Common myeloid progenitor, CD34-positive (primary cell): ENCODE measurements at regions not wholly inside any gene's neighbourhood (a gene's known extent, or its start where the extent isn't known, plus 50 kb on each side); places are given as distances from the start of the nearest gene placed in this dataset.

Experiments
- CTCF ChIA-PET: fragments of 350-600 bp; sonication (Branson Sonifier 250); formaldehyde crosslinking; loops from one replicate; lab custom pipeline; 2021; ENCODE audit warnings: antibody characterized with exemption; lab: Charles Lee
- POLR2A ChIA-PET: fragments of 350-600 bp; sonication (Branson Sonifier 250); formaldehyde crosslinking; loops from one replicate; lab custom pipeline; 2021; ENCODE audit warnings: antibody characterized with exemption; lab: Charles Lee
- DNase-seq, 3 donors: peaks; one replicate each; pipeline versions ENCODE4 v3.0.0 to v3.0.0-alpha.2; 2013
- H3K27ac ChIP-seq, 2 experiments: 1 replicate in 1 of 2; 2 replicates in 1 of 2; pipeline ENCODE4 v1.7.0; 2013; ENCODE audit warnings: inconsistent platforms in 2 of 2, low read length in 2 of 2, mild to moderate bottlenecking in 2 of 2, low read depth in 1 of 2, moderate library complexity in 1 of 2; ENCODE audit not compliant: severe bottlenecking in 2 of 2, insufficient read depth in 1 of 2, poor library complexity in 1 of 2
- H3K27me3 ChIP-seq, 5 experiments: replicated peaks in 2 of 5; 1 replicate in 3 of 5; 2 replicates in 2 of 5; pipeline versions ENCODE4 v1.6.1 to v1.7.0; 2013; ENCODE audit warnings: low read length in 4 of 5, mild to moderate bottlenecking in 2 of 5, moderate library complexity in 2 of 5, inconsistent platforms in 1 of 5; ENCODE audit not compliant: insufficient read depth in 5 of 5, control insufficient read depth in 4 of 5
- H3K36me3 ChIP-seq, 4 experiments: 1 replicate in 2 of 4; 2 replicates in 2 of 4; pipeline versions ENCODE4 v1.6.1 to v1.7.0; 2013; ENCODE audit warnings: low read length in 3 of 4, control low read depth in 1 of 4, mild to moderate bottlenecking in 1 of 4; ENCODE audit not compliant: control insufficient read depth in 4 of 4, insufficient read depth in 4 of 4
- H3K4me1 ChIP-seq, 4 experiments: 1 replicate in 3 of 4; 2 replicates in 1 of 4; pipeline versions ENCODE4 v1.6.1 to v1.7.1; 2013; ENCODE audit warnings: low read length in 3 of 4, mild to moderate bottlenecking in 3 of 4, control low read depth in 1 of 4, inconsistent platforms in 1 of 4, moderate library complexity in 1 of 4; ENCODE audit not compliant: control insufficient read depth in 4 of 4, insufficient read depth in 4 of 4; ENCODE audit errors: control extremely low read depth in 1 of 4
- H3K4me3 ChIP-seq, 7 experiments: 1 replicate in 4 of 7; 2 replicates in 3 of 7; pipeline versions ENCODE4 v1.5.1 to v1.7.0; 2013; ENCODE audit warnings: mild to moderate bottlenecking in 7 of 7, low read length in 6 of 7, moderate library complexity in 6 of 7, inconsistent platforms in 2 of 7, low read depth in 2 of 7, control low read depth in 1 of 7; ENCODE audit not compliant: insufficient read depth in 4 of 7, control insufficient read depth in 1 of 7; ENCODE audit errors: extremely low read depth in 1 of 7
- H3K9me3 ChIP-seq, 5 experiments: 1 replicate in 4 of 5; 2 replicates in 1 of 5; pipeline versions ENCODE4 v1.6.1 to v1.7.1; 2013; ENCODE audit warnings: low read length in 4 of 5, mild to moderate bottlenecking in 2 of 5, inconsistent platforms in 1 of 5, low read depth in 1 of 5, moderate library complexity in 1 of 5; ENCODE audit not compliant: control insufficient read depth in 4 of 5, insufficient read depth in 2 of 5; ENCODE audit errors: control extremely low read depth in 1 of 5
- WGBS: methylation state at CpG from one replicate; pipeline ENCODE4 v1.1.5; 2013; ENCODE audit not compliant: insufficient coverage; 5-methylcytosine and 5-hydroxymethylcytosine counted together

DNA sequence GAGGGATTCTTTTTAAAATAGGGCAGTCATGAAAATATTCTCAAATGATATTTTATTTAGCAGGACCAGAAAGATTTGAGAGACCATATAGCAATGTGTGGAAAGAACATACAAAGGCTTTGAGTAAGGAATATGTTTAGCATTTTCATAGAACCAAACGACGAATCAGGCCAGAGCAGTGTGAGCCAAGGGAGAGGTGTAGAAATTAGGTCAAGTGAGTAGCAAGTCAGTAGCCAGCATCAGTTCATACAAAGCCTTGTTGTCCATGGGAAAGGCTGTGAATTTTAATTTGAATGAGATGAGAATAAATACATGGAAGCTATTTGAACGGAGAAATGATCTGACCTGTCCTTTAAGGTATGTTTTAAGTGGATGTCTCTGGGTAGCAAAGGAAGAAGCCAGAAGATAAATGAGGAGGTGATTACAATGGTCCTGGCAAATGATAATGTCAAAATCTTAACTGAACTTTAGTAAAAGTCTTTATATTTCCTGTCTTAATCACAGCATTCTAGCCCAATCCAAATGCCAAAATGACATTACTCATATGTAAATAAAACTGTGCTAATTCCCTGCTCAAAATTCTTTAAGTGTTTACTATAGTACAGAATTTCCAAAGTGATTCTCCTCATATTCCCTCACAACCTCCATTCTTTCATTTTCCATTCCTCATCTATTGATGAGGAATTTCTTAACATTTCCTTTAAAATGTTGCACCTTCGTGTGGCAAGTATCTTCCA, 155.7 kb upstream of the SLIT2 start:
- H3K4me3 ChIP-seq, result no peak overlapping the region
- no peaks in the 10 kb centered on the region for H3K9me3 ChIP-seq
- no peak overlapping the region for H3K27ac ChIP-seq
- ChIA-PET POLR2A (no interaction called here), CTCF (no interaction called here)
- no peaks in the 10 kb centered on the region for H3K36me3 ChIP-seq
- no peaks in the 10 kb centered on the region for H3K4me1 ChIP-seq
- DNase-seq, result no peak
- H3K27me3 ChIP-seq, result no peaks in the 10 kb centered on the region
- WGBS, result 90% methylated on average over 4 of the region's 4 CpGs

DNA sequence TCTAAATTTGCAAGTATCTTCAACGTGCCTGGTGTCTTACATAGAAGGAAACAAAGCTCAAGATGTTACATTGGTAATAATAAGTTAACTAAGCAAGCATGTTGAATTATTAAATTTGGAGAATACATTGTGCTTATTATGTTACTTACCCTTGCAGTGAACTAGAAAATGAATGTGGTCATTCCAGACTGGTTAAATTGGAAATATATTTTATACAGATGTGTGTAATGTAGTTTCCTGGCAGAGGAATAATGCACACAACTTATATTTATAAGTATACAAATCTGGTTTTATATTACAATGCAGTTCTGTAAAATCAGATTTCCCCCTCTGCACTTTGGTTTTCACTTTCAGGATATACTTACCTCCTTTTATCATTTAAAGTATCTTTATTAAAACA, 159.9 kb upstream of the SLIT2 start:
- H3K4me1 ChIP-seq, result no peaks in the 10 kb centered on the region
- CTCF ChIA-PET, result no interaction called here
- no peak overlapping the region for H3K27ac ChIP-seq
- no peak overlapping the region for H3K4me3 ChIP-seq
- H3K9me3 ChIP-seq, result no peaks in the 10 kb centered on the region
- no CpG with 5 or more reads among the region's 1 CpG for WGBS
- DNase-seq, result no peak
- H3K36me3 ChIP-seq, result no peaks in the 10 kb centered on the region
- no peaks in the 10 kb centered on the region for H3K27me3 ChIP-seq
- POLR2A ChIA-PET, result no interaction called here

DNA sequence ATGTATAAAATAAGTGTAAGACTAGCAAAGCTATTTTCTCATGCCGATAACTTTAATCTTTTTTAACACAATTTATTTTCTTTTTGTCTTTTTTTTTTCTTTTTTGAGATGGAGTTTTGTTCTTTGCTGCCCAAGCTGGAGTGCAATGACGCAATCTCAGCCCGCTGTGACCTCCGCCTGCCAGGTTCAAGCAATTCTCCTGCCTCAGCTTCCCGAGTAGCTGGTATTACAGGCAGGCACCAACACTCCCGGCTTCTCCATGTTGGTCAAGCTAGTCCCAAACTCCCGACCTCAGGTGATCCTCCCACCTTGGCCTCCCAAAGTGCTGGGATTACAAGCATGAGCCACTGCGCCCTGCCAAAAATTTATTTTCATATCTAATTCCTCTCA, 164.2 kb upstream of the SLIT2 start:
- 100% methylated on average over 6 of the region's 8 CpGs for WGBS
- DNase-seq, result no peak
- Histone ChIP-seq H3K4me1 (no peaks in the 10 kb centered on the region), H3K27me3 (no peaks in the 10 kb centered on the region), H3K27ac (no peak overlapping the region), H3K36me3 (no peaks in the 10 kb centered on the region), H3K9me3 (no peaks in the 10 kb centered on the region), H3K4me3 (no peak overlapping the region)
- ChIA-PET POLR2A (no interaction called here), CTCF (no interaction called here)

DNA sequence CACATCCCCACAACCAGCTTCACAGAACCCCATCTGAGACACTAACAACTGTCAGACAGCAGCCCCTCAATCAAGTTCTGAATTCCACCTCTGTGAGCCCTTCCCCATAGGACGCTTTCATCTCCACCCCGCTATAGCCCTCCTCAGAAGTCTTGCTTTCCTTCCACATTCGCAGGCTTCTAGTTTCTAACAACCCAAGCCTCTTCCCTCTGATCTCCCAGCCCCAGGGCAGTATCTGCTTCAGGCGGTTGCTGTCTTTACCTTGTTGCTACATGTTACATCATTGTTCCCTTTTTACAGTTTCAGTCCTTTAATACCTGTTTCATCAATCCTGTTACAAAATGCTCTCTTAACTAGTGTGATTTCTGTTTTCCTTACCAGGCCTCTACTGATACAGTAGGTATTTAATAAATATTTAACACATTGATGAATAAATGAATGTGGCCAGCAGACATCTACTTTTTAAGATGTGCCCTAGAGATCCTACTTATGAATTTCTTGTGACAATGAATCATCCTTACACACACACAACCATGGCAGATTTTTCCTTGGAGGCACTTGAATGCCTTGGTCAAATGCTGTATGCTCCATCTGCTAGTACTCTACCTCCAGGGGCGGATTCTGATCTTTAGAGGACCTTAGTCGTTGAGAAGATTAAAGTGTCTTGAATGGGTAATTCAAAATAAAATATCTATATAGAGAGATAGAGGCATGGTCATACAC, 164.7 kb upstream of the SLIT2 start:
- CTCF ChIA-PET, result no interaction called here
- Histone ChIP-seq H3K36me3 (no peaks in the 10 kb centered on the region), H3K27ac (no peak overlapping the region), H3K27me3 (no peaks in the 10 kb centered on the region), H3K9me3 (no peaks in the 10 kb centered on the region), H3K4me3 (no peak overlapping the region), H3K4me1 (no peaks in the 10 kb centered on the region)
- POLR2A ChIA-PET, result no interaction called here
- WGBS, result 100% methylated on average over 2 of the region's 6 CpGs
- no peak for DNase-seq

DNA sequence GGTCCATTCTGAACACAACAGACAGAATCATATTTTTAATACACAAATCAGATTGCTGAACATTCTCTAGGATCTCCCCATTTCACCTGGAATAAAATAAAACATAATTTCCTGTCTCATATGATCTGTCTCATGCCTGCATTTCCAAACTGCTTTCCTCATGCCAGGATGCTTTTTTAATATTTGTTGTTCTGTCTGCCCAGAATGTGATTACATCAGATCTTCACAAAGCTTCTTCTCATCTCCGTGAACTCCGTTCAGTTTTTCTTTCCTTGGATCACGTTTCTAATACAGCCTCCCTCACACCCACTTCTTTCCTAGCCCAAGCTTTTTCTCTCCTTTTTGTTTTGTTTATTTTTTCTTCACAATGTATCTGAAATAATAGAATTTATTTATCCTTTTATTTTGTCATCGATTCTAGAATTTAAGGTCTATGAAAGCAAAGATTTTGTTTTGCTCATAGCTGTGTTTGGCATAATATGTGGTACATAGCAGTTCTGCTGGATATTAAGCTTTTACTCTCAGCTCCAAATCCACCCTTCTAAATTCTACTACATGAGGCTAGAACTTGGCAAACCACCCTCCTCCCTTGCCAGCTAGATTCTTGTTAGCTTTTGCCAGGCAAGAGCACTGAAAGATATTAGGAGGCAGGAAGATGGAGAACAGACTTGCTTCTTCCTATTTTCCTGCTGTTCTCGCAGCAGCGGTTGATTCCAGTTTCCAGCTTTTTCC, 165.5 kb upstream of the SLIT2 start:
- Histone ChIP-seq H3K4me1 (no peaks in the 10 kb centered on the region), H3K27ac (no peak overlapping the region), H3K27me3 (no peaks in the 10 kb centered on the region), H3K36me3 (no peaks in the 10 kb centered on the region), H3K4me3 (no peak overlapping the region), H3K9me3 (no peaks in the 10 kb centered on the region)
- WGBS, result 86% methylated on average over 4 of the region's 6 CpGs
- CTCF ChIA-PET, result no interaction called here
- POLR2A ChIA-PET, result no interaction called here
- no peak for DNase-seq

DNA sequence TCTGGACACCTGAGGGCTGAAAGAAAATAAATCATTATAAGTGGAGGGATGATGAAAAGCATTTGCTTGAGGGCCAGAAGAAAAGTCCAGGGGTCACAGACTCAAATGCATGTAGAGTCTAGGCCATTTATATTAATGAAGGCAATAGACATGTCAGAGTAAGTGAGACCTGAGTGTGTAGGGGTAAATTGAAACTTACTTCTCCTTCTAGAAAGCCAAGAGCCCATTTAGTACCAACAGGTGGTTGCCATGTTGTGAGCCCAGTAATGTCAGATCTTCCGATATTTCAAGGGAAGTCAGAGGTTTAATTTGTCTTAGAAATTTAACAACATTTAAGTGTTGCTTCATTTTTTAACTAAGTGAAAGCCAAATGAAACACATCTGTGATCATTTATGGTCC, 166.1 kb upstream of the SLIT2 start:
- ChIA-PET POLR2A (no interaction called here), CTCF (no interaction called here)
- WGBS, result no CpG with 5 or more reads among the region's 1 CpG
- Histone ChIP-seq H3K36me3 (no peaks in the 10 kb centered on the region), H3K27ac (no peak overlapping the region), H3K4me3 (no peak overlapping the region), H3K27me3 (no peaks in the 10 kb centered on the region), H3K4me1 (no peaks in the 10 kb centered on the region), H3K9me3 (no peaks in the 10 kb centered on the region)
- DNase-seq, result no peak

DNA sequence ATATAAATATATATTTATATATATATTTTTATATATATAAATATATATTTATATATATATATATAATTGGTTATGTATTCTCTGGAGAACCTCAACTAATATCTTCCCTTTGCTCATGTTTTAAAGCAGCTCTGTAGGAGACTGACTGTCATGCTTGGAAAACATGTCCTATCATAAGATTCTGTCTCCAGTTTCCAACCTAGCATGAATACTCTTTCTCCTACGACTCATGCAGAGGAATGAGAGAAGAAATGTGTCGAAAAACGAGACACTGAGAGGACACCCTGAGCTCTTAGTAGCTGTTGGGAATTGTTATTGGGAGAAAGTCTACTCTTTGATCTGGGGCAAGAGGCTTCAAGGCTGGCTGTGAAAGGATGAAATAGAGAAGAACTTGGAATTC, 166.5 kb upstream of the SLIT2 start:
- WGBS, result no CpG with 5 or more reads among the region's 3 CpGs
- no peaks in the 10 kb centered on the region for H3K4me1 ChIP-seq
- CTCF ChIA-PET, result no interaction called here
- no peaks in the 10 kb centered on the region for H3K27me3 ChIP-seq
- H3K9me3 ChIP-seq, result no peaks in the 10 kb centered on the region
- no peak overlapping the region for H3K27ac ChIP-seq
- DNase-seq, result peak in 1 of 3 donors; percentile 1
- POLR2A ChIA-PET, result no interaction called here
- no peak overlapping the region for H3K4me3 ChIP-seq
- H3K36me3 ChIP-seq, result no peaks in the 10 kb centered on the region
